Colonic mucosa (tissue), 4 donors: ENCODE measurements at regions not wholly inside any gene's neighbourhood (a gene's known extent, or its start where the extent isn't known, plus 50 kb on each side); places are given as distances from the start of the nearest gene placed in this dataset.

ENCODE experiments used
- DNase-seq: peaks from one replicate; pipeline ENCODE4 v3.0.0-alpha.2; 2020
- H3K27ac ChIP-seq: fragments of 200-600 bp; one replicate; pipeline ENCODE4 v1.8.0; 2021
- H3K27me3 ChIP-seq: fragments of 200-600 bp; one replicate; pipeline ENCODE4 v1.8.0; 2021
- H3K36me3 ChIP-seq: fragments of 200-600 bp; one replicate; pipeline ENCODE4 v1.8.0; 2021
- H3K4me1 ChIP-seq: fragments of 200-600 bp; one replicate; pipeline ENCODE4 v1.8.0; 2021; ENCODE audit warnings: mild to moderate bottlenecking
- H3K4me3 ChIP-seq: fragments of 200-600 bp; one replicate; pipeline ENCODE4 v1.8.0; 2021
- H3K9ac ChIP-seq, 2 donors: one replicate each; pipeline ENCODE4 v1.7.0; 2013; ENCODE audit warnings: control low read depth in 2 of 2, low read depth in 2 of 2, low read length in 2 of 2
- H3K9me3 ChIP-seq: fragments of 200-600 bp; one replicate; pipeline ENCODE4 v1.8.0; 2021
- intact Hi-C: fragments of 100-400 bp; cut with DNase I; formaldehyde crosslinking; loops from one replicate; pipeline ENCODE4 v1.14.1; 2022
- TF ChIP-seq, protein P1 (sequence below): fragments of 200-600 bp; IDR thresholded peaks from one replicate; pipeline ENCODE4 v1.8.0; 2022; ENCODE audit warnings: antibody characterized with exemption, mild to moderate bottlenecking
- donor health status: healthy.
- donor health status: DM: no; HTN: no; CAD: no.
- donor health status: DM: no; HTN: no; CAD: no.

GRCh38 chr4:56235725-56236124 lies 151.6 kb downstream of the AASDH start:
- Histone ChIP-seq H3K27ac (no peak overlapping the region), H3K4me3 (no peak overlapping the region), H3K4me1 (no peaks in the 10 kb centered on the region), H3K9me3 (no peaks in the 10 kb centered on the region), H3K27me3 (no peaks in the 10 kb centered on the region), H3K36me3 (no peaks in the 10 kb centered on the region), H3K9ac (no peak overlapping the region)
- DNase-seq = no peak
- TF ChIP-seq, protein P1, sequence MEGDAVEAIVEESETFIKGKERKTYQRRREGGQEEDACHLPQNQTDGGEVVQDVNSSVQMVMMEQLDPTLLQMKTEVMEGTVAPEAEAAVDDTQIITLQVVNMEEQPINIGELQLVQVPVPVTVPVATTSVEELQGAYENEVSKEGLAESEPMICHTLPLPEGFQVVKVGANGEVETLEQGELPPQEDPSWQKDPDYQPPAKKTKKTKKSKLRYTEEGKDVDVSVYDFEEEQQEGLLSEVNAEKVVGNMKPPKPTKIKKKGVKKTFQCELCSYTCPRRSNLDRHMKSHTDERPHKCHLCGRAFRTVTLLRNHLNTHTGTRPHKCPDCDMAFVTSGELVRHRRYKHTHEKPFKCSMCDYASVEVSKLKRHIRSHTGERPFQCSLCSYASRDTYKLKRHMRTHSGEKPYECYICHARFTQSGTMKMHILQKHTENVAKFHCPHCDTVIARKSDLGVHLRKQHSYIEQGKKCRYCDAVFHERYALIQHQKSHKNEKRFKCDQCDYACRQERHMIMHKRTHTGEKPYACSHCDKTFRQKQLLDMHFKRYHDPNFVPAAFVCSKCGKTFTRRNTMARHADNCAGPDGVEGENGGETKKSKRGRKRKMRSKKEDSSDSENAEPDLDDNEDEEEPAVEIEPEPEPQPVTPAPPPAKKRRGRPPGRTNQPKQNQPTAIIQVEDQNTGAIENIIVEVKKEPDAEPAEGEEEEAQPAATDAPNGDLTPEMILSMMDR = no peak
- intact Hi-C loops = no loop called here

DNA sequence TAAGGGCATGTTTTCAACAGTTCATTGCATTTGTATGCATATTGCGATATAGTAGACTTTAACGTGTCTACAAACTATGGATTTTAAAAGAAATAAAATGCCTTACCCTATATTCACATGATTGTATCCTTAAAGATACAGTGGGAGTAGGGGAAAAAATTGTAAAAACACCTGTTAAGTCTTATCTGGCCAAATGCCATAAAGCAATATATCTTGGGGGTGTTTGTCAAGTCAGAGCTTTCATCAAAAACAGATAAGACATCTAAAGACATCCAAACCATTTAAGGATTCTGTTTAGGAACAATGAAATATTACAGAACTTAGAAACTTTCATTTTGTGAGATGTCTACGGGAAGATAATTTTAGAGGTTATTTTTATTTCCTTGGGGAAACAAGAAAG lies 152.3 kb downstream of the AASDH start:
- H3K4me1 ChIP-seq = no peaks in the 10 kb centered on the region
- no peaks in the 10 kb centered on the region for H3K36me3 ChIP-seq
- no peak for DNase-seq
- no peaks in the 10 kb centered on the region for H3K27me3 ChIP-seq
- TF ChIP-seq, protein P1 = no peak
- H3K9me3 ChIP-seq = no peaks in the 10 kb centered on the region
- no peak overlapping the region for H3K27ac ChIP-seq
- intact Hi-C loops = no loop called here
- H3K9ac ChIP-seq = no peak overlapping the region
- no peak overlapping the region for H3K4me3 ChIP-seq

GRCh38 chr4:56234098-56234497 lies 153.2 kb downstream of the AASDH start:
- intact Hi-C loops = no loop called here
- Histone ChIP-seq H3K4me1 (no peaks in the 10 kb centered on the region), H3K9ac (no peak overlapping the region), H3K4me3 (no peak overlapping the region), H3K27ac (no peak overlapping the region), H3K27me3 (no peaks in the 10 kb centered on the region), H3K36me3 (no peaks in the 10 kb centered on the region), H3K9me3 (no peaks in the 10 kb centered on the region)
- TF ChIP-seq, protein P1 = no peak
- DNase-seq = no peak

GRCh38 chr4:56231410-56231809 lies 155.9 kb downstream of the AASDH start:
- no peaks in the 10 kb centered on the region for H3K9me3 ChIP-seq
- H3K27me3 ChIP-seq = no peaks in the 10 kb centered on the region
- no peak overlapping the region for H3K27ac ChIP-seq
- TF ChIP-seq, protein P1 = no peak
- no peaks in the 10 kb centered on the region for H3K36me3 ChIP-seq
- no peaks in the 10 kb centered on the region for H3K4me1 ChIP-seq
- DNase-seq = no peak
- no peak overlapping the region for H3K9ac ChIP-seq
- intact Hi-C loops = no loop called here
- no peak overlapping the region for H3K4me3 ChIP-seq

- Histone ChIP-seq H3K4me1 (no peaks in the 10 kb centered on the region), H3K4me3 (no peak overlapping the region), H3K36me3 (no peaks in the 10 kb centered on the region), H3K9ac (no peak overlapping the region), H3K27ac (no peak overlapping the region), H3K9me3 (no peaks in the 10 kb centered on the region), H3K27me3 (no peaks in the 10 kb centered on the region)
- intact Hi-C loops = no loop called here
- TF ChIP-seq, protein P1 = no peak
- DNase-seq = no peak
These were observed 157.3 kb downstream of the AASDH start for GRCh38 chr4:56229947-56230346.

DNA sequence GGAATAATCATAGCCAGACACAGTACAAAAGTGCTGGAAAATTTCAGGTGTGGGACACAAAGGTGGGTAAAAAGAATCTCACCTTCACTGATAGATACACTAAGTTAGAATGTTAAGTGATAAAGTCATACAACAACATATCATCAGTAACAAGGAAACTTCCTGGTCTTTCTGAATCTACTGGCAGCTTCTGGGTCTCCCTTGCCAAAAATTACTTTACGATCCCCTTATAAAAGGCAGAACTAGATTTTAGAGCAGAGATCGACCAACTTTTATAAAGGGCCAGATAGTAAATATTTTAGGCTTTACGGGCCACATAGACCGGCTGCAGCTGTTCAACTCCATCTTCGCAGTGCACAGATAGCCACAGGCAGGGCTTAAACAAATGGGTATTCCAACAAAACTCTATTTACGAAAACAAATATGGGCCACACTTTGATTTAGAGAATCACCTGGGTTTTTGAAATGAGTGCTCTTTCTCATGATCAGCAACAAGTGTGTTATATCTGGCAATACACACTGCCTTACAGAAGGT lies 159.9 kb downstream of the AASDH start:
- TF ChIP-seq, protein P1 = no peak
- Histone ChIP-seq H3K27ac (peak overlapping the region; percentile 57), H3K9me3 (no peaks in the 10 kb centered on the region), H3K4me3 (no peak overlapping the region), H3K4me1 (no peaks in the 10 kb centered on the region), H3K36me3 (no peaks in the 10 kb centered on the region), H3K9ac (no peak overlapping the region), H3K27me3 (no peaks in the 10 kb centered on the region)
- intact Hi-C loops = no loop called here
- peak; percentile 48 for DNase-seq
